HG03064 (cell line): ENCODE measurements at regions not wholly inside any gene's neighbourhood (a gene's known extent, or its start where the extent isn't known, plus 50 kb on each side); places are given as distances from the start of the nearest gene placed in this dataset.

ENCODE experiments used
- ATAC-seq: cut with Tn5 transposase; IDR thresholded peaks from one replicate; pipeline ENCODE4 v1.9.1; 2021; ENCODE audit warnings: low read depth; ENCODE audit not compliant: unreplicated experiment

DNA sequence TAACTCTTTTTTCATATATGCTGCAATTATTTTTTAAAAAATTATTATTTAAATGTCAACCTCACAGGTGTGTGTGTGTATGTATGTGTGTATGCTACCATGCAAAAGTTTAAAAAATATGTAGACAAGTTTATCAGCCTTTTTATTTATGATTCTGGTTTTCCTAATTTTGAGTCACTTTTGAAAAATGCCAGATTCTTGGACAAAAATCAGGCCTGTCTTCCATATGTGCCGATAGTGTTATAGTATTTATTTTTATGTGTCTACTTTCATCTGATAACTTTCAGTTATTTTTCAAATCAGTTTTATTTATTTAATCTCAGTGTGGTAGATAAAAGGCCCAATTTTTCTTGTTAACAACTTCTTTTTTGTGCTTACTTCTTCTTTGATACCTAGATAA is 176.2 kb downstream of the RDH14 start:
- ATAC-seq = no peak

DNA sequence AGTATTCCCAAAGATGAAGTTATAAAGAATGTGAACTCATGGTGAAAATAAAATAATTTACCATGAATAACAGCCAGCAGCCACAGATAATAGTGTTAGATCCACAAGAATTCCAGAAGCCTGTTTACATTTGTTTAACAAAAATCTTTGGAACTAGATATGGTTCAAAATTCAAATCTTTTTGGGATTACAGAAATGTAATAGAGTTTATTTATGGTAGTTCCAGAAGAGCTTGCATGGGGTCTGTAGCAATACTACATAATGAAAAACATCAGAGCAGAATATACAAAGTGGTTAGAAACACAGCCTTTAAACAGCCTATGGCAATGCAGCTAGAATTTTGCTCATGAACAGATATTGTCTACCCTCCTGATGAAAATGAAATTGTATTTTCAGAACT is 179.1 kb downstream of the RDH14 start:
- no peak for ATAC-seq

DNA sequence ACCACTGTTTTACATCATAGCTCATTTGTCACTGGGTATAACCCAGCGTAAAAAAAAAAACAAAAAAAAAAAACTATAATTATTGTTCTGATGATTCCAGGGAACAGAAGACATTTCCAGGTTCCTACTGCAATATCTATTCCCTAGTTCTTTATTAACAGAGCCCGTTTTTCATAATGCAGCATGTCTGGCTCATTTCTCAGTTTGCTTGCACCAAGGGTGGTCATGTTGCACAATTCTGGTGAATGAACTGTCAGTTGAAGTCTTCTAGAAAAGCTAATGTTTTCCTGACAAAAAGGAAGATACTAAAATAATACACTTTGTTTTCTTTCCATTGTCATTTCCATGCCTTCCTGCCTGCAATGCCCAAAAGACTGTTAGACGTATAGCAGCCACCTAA is 180.1 kb downstream of the RDH14 start:
- no peak for ATAC-seq

DNA sequence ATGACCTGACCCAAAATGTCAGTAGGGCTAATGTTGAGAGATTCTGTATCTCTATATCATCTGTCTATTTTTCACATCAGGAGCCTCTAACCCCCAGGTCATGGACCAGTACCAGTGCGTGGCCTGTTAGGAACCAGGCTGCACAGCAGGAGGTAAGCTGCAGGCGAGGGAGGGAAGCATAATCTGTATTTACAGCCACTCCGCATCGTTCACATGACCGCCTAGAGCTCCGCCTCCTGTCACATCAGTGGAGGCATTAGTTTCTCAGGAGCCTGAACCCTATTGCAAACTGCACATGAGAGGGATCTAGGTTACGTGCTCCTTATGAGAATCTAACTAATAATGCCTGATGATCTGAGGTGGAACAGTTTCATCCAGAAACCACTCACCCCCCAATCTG is 180.6 kb downstream of the RDH14 start:
- no peak for ATAC-seq

DNA sequence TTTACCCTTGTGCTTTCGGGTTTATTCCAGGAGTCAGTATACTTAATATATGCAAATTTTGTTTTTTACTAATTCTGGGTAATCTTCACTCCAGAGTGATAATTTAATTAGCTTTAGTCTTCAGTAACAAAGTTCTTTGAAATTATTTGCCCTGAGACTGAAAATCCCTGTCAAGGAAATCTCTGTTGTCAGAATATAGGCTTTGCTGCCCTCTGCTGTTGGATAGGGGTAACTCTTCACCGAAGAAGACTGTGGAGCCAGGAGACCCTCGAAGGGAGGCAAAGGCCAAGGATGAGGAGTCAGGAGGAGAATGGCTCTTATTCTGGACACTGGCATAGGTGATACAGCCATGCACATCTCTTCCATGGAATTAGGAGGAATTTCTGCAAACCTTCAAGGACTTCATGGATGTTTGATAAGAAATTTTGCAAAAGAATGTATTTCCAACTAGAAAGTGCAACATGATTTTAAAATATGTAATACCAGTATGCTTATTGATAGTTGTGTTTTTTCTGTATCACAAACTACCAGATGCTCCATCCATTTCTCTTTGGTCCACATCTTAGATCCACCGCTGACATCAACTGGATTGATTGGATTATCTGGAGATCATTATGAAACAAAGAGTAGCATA is 182.3 kb downstream of the RDH14 start:
- peak; percentile 79 for ATAC-seq

DNA sequence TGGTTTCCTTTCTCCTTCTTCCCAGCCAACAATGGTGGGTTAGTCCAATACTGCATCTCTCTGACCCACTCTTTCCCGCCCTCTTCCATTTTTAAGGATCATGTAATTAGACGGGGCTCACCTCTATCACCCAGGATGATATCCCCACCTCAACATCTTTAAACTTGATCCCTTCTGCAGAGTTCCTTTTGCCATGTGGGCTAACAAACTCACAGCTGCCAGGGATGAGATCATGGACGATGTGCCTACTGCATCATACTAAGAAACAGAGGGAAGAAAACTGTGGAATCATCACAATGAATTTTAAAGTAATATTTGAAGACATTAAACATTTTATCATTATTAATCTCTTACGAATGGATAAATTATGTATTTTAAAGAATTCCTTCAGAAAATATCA is 183.5 kb downstream of the RDH14 start:
- no peak for ATAC-seq

DNA sequence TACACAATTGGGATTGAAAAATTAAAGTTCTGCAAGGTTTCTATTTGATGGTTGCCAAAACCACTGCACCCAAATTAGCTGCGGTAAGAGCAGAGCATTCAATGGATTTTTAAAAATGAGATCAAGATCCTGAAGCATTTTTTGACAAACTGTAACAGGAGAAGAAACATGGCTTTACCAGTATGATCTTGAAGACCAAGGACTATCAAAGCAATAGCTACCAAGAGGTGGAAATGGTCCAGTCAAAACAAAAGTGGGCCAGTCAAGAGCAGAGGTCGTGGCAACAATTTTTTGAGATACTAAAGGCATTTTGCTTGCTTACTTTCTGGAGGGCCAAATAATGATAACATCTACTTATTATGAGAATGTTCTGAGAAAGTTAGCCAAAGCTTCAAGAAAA is 186.8 kb downstream of the RDH14 start:
- no peak for ATAC-seq

DNA sequence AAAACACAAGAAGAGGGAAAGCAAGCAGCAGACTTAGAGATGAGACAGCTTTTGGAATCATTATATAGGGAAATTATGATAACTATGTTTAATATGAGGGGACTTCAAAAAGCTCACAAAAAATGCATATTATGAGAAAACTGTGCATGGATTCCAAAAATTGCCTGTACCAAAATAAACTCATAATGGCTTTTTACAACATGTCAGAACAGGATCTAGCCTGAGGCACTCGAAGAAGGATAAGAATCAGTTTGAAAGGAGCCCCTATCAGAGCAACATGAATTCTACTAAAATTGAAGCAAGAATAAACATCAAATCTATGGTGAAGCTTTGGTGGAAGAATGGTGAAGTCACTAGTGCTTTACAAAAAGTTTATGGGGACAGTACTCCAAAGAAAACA is 187.4 kb downstream of the RDH14 start:
- ATAC-seq = no peak

DNA sequence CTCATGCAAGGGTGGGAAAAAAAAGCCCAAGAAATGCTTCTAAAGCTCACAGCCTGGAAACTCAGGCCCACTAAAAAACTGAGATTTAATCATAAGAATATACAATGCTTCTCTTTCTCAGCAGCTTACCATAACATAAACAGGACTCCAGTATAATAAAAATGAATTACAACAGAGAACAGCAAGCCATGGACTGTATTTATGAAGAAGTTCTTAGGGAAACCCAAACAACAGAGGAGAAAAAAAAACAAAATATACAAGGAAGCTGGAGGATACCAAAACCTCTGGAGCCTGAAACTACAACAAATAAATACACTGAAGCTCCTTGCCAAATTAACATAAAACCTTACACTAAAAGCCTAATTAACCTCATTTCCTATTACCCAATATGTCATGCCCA is 187.8 kb downstream of the RDH14 start:
- no peak for ATAC-seq

DNA sequence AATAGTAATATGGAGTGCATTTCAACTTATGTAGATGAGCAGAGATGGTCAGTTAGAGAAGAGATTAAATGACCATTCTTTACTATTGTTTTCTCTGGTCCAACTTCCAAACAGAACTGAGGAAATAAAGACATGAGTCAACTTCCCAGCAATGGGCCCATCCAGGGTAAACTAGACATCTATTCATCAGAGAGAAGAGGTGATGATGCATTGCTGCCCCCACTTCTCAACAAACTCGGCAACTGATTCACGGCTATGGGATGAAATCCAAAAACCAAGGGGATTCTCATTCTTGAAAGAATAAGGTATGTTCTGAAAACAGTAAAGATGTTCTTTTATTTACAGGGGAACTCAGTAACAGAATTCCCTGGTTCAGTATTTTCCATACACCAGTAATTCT is 190.7 kb downstream of the RDH14 start:
- ATAC-seq = no peak

DNA sequence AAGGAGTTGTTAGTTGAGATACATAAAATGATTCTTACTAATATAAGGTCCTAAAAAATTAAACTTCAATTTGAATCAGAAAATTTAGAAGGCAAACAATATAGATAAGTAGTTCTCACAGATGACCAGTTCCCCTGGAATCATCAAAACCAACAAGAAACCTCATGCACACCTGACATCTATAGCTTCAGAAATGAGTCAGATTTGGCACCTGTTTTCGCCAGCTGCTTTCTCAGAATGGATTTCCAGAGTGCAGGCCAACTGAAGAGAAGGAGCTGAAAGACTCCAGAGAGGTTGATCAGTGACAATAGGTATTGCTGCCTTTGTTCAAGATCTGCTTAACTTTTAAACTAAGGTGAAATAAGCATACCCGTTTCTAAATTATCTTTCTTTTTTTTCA is 192.4 kb downstream of the RDH14 start:
- no peak for ATAC-seq

DNA sequence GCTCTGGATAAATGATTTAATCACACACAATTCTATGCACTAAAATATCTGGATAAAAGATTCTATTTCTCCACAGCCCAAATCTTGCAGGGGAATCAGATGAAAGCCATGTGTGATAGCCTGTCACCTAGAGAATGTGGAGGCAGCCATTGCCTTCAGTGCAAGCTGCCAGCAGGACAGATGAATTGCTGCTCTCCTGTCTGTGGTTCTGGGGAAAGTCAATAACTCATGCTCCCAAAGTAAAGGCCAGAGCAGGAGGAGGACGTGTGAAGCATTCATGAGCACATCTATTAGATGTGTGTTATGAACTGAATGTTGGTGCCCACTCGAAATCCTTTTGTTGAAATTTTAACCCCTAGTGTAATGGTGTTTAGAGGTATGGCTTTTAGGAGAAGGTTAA is 195.1 kb downstream of the RDH14 start:
- ATAC-seq = no peak

DNA sequence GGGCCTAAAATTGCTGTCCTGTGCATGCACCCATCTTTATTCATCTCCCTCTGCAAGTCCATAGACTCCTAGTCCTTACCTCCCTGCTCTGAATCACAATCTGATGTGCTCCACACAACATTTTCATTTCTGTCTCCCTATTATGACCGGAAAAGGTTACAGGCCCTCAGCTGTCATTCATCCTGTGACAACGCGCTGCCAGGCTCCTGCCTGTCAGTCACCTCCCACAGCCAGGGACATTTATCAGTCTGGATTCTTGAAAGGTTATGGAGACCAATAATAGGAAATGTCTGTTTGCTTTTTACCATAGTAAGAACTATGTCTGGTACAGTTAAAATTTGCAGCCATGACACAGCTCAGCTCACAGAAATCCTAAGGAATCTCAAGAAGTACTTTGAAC is 197.1 kb downstream of the RDH14 start:
- ATAC-seq = no peak

DNA sequence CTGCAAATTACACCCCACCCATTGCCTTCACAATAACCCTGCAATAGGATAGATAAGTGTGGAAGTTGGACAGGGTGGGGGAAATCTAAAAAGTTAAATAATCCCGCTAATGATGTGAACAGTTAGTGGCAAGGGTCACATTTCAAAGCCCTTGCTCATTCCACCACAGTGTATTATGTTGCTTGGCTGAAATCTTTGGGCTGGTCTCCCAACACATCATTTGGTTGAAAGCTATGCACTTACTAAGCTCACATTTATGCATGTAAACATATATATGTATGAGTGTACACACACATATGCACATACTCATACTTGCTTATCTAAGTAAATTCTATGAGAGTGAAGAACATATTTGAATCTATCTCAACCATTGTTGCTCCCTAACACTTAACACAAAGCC is 197.8 kb downstream of the RDH14 start:
- ATAC-seq = no peak

DNA sequence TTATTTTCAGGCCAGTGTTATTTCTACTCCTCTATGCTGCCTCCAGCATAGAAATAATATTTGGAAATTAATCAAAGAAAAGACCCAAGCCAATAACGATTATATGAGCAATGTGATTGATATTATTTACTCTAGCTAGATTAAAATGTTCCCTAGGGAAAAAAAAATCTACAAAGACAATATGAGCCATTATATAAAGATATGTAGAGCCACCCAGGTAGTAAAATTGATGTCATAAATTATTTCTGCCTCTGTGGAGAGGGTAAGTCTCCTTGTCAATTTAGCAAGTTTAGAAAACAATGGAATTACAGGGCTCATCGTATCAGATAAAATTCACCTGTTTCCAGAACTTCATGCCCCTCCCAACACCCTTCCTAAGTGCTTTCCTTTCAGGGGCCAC is 202.9 kb downstream of the RDH14 start:
- no peak for ATAC-seq

DNA sequence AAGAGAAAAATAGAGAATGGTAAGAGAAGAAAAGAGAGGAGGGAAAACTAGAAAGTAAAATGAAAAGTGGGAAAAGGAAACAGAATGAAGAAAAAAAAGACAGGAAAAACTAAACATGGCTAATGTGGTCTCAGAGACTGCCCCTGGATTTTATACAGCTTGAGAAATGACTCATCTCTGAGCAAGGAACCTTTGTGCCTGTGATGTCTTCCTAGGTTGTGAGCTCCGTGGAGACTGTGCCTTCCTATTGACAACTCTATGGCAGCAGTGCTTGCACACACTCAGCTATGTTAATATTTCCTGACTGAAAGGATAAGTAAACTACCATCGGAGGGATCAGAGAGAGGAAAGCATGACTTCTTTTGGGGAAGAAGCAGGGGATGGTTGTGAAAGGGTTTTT is 203.8 kb downstream of the RDH14 start:
- ATAC-seq = no peak

DNA sequence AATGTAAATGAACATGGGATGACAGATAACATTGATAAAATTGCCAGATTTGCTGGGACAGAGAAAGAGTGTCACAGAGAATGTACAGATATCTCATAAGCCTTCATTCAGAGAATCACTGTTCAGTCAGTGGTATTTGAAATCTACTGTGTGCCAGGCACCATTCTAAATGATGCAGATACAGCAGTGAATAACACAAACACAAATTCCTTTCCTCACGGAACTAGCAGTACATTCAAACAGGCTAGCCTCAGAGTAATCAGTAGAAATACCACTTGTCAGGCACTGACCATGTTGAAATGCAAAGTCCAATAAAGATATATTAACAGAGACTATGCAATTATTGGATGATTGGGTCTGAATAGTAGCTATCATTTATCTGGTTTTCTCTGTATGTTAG is 211.0 kb downstream of the RDH14 start:
- no peak for ATAC-seq

DNA sequence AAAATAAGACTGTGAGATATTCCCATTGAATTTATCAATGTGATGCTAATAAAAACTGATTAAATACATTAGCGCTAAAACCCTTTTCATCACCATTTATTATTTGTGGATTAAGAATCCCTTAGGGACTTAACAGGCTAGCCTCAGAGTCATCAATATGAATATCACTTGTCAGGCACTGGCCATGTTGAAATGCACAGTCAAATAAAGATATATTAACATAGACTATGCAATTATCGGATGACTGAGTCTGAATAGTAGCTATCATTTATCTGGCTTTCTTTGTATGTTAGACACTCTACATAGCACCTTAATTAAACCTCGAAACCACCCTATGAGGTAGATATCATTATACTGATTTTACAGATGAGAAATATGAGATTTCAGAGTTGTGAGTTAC is 213.6 kb downstream of the RDH14 start:
- ATAC-seq = no peak

DNA sequence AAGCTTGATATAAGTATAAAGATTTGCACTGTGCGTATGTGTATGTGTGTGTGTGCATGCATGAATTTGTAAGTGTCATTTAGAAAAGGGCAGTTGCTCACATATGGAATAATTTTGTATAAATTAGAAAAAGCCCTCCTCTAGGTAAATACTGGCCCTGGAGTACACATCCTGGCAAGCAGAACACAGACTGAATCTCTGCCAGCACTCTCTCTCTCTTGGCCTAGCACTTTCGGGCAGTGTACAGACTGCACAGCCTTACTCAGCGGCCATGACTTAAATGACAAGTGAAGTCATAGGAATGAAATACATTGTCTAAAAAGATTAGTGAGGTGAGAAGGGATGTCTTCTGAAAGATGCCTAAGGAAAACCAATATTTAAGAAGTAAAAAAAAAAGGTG is 214.1 kb downstream of the RDH14 start:
- no peak for ATAC-seq

DNA sequence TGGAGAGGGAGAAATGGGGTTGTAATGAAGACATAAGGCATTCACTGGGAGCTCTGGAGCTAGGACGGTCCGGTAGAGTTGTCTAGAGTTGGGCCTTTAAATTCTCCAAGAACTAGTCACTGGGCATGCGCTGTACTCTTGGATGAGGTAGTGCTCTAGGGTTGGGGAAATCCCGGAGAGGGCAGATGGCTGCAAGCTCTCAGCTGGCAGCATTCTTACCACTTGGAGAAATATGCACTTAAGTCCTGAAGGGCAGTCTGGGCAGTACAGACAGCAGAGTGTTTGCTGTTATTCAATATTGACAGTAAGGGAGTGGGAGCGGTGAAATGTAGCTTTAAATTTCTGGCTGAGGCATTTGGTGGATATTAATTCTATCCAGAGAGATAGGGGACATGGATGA is 214.6 kb downstream of the RDH14 start:
- ATAC-seq = no peak

DNA sequence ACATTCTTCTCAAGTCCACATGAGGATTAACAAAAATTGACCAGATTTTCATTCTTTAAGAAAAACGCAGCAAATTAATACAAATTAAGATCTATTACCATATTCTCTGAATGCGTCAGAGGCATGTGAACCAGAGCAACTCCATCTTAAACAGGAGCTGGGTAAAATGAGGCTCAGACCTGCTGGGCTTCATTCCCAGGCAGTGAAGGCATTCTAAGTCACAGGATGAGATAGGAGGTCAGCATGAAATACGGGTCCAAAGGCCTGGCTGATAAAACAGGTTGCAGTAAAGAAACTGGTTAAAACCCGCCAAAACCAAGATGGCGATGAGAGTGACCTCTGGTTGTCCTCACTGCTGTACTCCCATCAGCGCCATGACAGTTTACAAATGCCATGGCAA is 217.6 kb downstream of the RDH14 start:
- no peak for ATAC-seq

DNA sequence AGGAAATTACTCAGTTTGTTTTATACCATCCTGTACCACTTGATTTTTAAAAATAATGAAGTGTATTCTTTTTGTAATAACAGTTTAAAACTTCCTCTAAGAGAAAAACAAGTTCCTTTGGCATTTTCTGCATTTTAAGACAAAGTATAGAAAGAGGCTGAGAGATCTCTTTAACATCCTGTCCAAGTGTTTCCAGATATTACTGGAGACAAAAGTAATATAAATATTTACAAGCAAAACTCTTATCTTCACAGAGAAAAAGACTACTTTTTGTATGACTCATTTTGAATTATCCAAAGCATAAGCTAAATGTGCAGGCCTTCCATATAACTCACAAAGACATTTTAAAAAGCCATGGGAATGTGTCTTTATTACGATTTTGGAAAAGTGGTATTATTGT is 221.1 kb downstream of the RDH14 start:
- no peak for ATAC-seq

DNA sequence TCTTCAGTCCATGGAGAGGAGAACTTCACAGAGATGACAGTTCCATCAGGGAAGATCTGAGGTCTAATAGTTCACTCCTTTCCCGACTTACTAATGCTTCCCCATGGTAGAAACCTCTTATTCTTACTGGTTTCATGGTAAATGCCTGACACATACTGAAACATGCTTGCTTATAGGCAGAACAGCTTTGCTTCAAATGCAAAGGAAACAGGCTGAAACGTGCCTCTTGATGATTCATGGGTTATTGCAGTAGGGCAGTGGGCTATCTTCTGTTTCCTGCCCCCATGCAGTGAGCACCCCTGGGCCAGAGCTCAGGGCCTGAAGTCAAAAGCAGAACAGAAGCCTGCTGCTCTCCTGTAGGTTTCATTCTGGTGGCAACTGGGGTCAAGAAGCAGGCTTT is 223.5 kb downstream of the RDH14 start:
- no peak for ATAC-seq
